ENCODE measurements at regions not wholly inside any gene's neighbourhood (a gene's known extent, or its start where the extent isn't known, plus 50 kb on each side); places are given as distances from the start of the nearest gene placed in this dataset.

GRCh38 chr7:114152314-114152938 lies 233.6 kb upstream of the PPP1R3A start:
- Histone ChIP-seq H2AFZ (no peak overlapping the region), H3K4me1 (ENCODE audit: insufficient read depth) (no peaks in the 10 kb centered on the region), H4K20me1 (ENCODE audit: insufficient read depth) (no peaks in the 10 kb centered on the region), H3K9ac (no peak overlapping the region), H3K4me3 (no peak overlapping the region), H3F3A (ENCODE audit: insufficient read depth) (no peaks in the 10 kb centered on the region), H3K4me2 (ENCODE audit: unreplicated experiment) (no peak overlapping the region), H3K79me2 (ENCODE audit: insufficient read depth) (no peaks in the 10 kb centered on the region), H3K27ac (no peak overlapping the region), H3K9me3 (ENCODE audit: low read depth) (no peaks in the 10 kb centered on the region), H3K9me2 (ENCODE audit: insufficient read depth) (no peaks in the 10 kb centered on the region), H3K36me3 (ENCODE audit: low read depth) (no peaks in the 10 kb centered on the region), H3K27me3 (replicated peaks; ENCODE audit: insufficient read depth) (no peaks in the 10 kb centered on the region)
- in situ Hi-C loops (cut with MboI), result no loop called here
- TF ChIP-seq EZH2 (IDR thresholded peaks at IDR 0.05; ENCODE audit: insufficient read depth, poor library complexity, severe bottlenecking) (no peak), EZH2phosphoT487 (IDR thresholded peaks at IDR 0.05; ENCODE audit: insufficient read depth, low read depth) (no peak)
- WGBS, 2 experiments (ENCODE audit: low coverage in 1 of 2, low lambda C conversion rate in 2 of 2, missing lambda C conversion rate in 2 of 2), result 54 to 55% methylated on average over 5 of the region's 5 CpGs
- DNase-seq, result no peak

GRCh38 chr7:114151777-114152176 lies 233.0 kb upstream of the PPP1R3A start:
- in situ Hi-C loops (cut with MboI), result no loop called here
- no peak overlapping the region for H3K9ac ChIP-seq
- no peak overlapping the region for H3K4me3 ChIP-seq
- no peak overlapping the region for H3K27ac ChIP-seq
- H3K36me3 ChIP-seq (ENCODE audit: low read depth), result no peaks in the 10 kb centered on the region
- no peak for TF ChIP-seq EZH2 (IDR thresholded peaks at IDR 0.05; ENCODE audit: insufficient read depth, poor library complexity, severe bottlenecking)
- TF ChIP-seq EZH2phosphoT487 (IDR thresholded peaks at IDR 0.05; ENCODE audit: insufficient read depth, low read depth), result no peak
- no peak for DNase-seq
- no peak overlapping the region for H2AFZ ChIP-seq
- H3K79me2 ChIP-seq (ENCODE audit: insufficient read depth), result no peaks in the 10 kb centered on the region
- no peak overlapping the region for H3K4me2 ChIP-seq (ENCODE audit: unreplicated experiment)
- no peaks in the 10 kb centered on the region for H3K4me1 ChIP-seq (ENCODE audit: insufficient read depth)
- no peaks in the 10 kb centered on the region for H3K9me2 ChIP-seq (ENCODE audit: insufficient read depth)
- H3K9me3 ChIP-seq (ENCODE audit: low read depth), result no peaks in the 10 kb centered on the region
- H4K20me1 ChIP-seq (ENCODE audit: insufficient read depth), result no peaks in the 10 kb centered on the region
- H3F3A ChIP-seq (ENCODE audit: insufficient read depth), result no peaks in the 10 kb centered on the region
- WGBS, 2 experiments (ENCODE audit: low coverage in 1 of 2, low lambda C conversion rate in 2 of 2, missing lambda C conversion rate in 2 of 2), result 86 to 94% methylated on average over 3 of the region's 3 CpGs
- no peaks in the 10 kb centered on the region for H3K27me3 ChIP-seq (replicated peaks; ENCODE audit: insufficient read depth)

- Histone ChIP-seq H3K9me2 (ENCODE audit: insufficient read depth) (no peaks in the 10 kb centered on the region), H3K9ac (no peak overlapping the region), H4K20me1 (ENCODE audit: insufficient read depth) (no peaks in the 10 kb centered on the region), H3K27ac (no peak overlapping the region), H3K9me3 (ENCODE audit: low read depth) (no peaks in the 10 kb centered on the region), H3K4me2 (ENCODE audit: unreplicated experiment) (no peak overlapping the region), H3K27me3 (replicated peaks; ENCODE audit: insufficient read depth) (no peaks in the 10 kb centered on the region), H3K4me1 (ENCODE audit: insufficient read depth) (no peaks in the 10 kb centered on the region), H3K36me3 (ENCODE audit: low read depth) (no peaks in the 10 kb centered on the region), H3K4me3 (no peak overlapping the region), H3K79me2 (ENCODE audit: insufficient read depth) (no peaks in the 10 kb centered on the region), H2AFZ (no peak overlapping the region), H3F3A (ENCODE audit: insufficient read depth) (no peaks in the 10 kb centered on the region)
- no peak for DNase-seq
- TF ChIP-seq EZH2 (IDR thresholded peaks at IDR 0.05; ENCODE audit: insufficient read depth, poor library complexity, severe bottlenecking), result no peak
- no peak for TF ChIP-seq EZH2phosphoT487 (IDR thresholded peaks at IDR 0.05; ENCODE audit: insufficient read depth, low read depth)
- in situ Hi-C loops (cut with MboI), result no loop called here
- WGBS, 2 experiments (ENCODE audit: low coverage in 1 of 2, low lambda C conversion rate in 2 of 2, missing lambda C conversion rate in 2 of 2), result 95 to 97% methylated on average over 1 of the region's 1 CpG
Measured at GRCh38 chr7:114150689-114151088, 231.9 kb upstream of the PPP1R3A start.

DNA sequence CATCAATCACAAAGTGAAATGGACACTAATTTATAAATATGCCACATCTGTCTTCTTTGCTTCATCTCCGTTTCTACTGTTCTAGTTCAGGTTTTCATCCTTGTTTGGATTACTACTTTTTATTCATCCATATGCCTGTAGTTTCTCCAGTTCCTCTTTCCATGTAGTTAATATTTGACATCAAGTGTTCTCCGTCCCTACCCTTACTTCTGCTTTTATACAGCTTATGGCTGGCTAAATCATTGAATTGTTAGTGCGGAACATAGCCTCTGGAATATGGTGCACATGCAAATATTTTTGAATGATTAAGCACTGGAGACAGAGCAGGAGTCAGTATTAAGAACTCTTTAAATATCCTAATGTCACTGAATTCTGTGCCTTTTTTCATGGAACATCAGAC lies 230.0 kb upstream of the PPP1R3A start:
- H4K20me1 ChIP-seq (ENCODE audit: insufficient read depth), result no peaks in the 10 kb centered on the region
- no peaks in the 10 kb centered on the region for H3F3A ChIP-seq (ENCODE audit: insufficient read depth)
- H3K36me3 ChIP-seq (ENCODE audit: low read depth), result no peaks in the 10 kb centered on the region
- DNase-seq, result no peak
- no peak overlapping the region for H3K4me3 ChIP-seq
- H3K9me3 ChIP-seq (ENCODE audit: low read depth), result no peaks in the 10 kb centered on the region
- H3K79me2 ChIP-seq (ENCODE audit: insufficient read depth), result no peaks in the 10 kb centered on the region
- H3K4me2 ChIP-seq (ENCODE audit: unreplicated experiment), result no peak overlapping the region
- no peak overlapping the region for H3K27ac ChIP-seq
- H3K9ac ChIP-seq, result no peak overlapping the region
- in situ Hi-C loops (cut with MboI), result no loop called here
- 85 to 88% methylated on average over 3 of the region's 3 CpGs for whole genome bisulfite sequencing, 2 experiments (ENCODE audit: low coverage in 1 of 2, low lambda C conversion rate in 2 of 2, missing lambda C conversion rate in 2 of 2)
- H3K27me3 ChIP-seq (replicated peaks; ENCODE audit: insufficient read depth), result no peaks in the 10 kb centered on the region
- H3K4me1 ChIP-seq (ENCODE audit: insufficient read depth), result no peaks in the 10 kb centered on the region
- H3K9me2 ChIP-seq (ENCODE audit: insufficient read depth), result no peaks in the 10 kb centered on the region
- TF ChIP-seq EZH2 (IDR thresholded peaks at IDR 0.05; ENCODE audit: insufficient read depth, poor library complexity, severe bottlenecking) (no peak), EZH2phosphoT487 (IDR thresholded peaks at IDR 0.05; ENCODE audit: insufficient read depth, low read depth) (no peak)
- H2AFZ ChIP-seq, result no peak overlapping the region

- Histone ChIP-seq H3K27me3 (replicated peaks; ENCODE audit: insufficient read depth) (no peaks in the 10 kb centered on the region), H3K9ac (no peak overlapping the region), H4K20me1 (ENCODE audit: insufficient read depth) (no peaks in the 10 kb centered on the region), H3K36me3 (ENCODE audit: low read depth) (no peaks in the 10 kb centered on the region), H3K4me3 (no peak overlapping the region), H3K4me2 (ENCODE audit: unreplicated experiment) (no peak overlapping the region), H3K9me3 (ENCODE audit: low read depth) (no peaks in the 10 kb centered on the region), H3K9me2 (ENCODE audit: insufficient read depth) (no peaks in the 10 kb centered on the region), H3K79me2 (ENCODE audit: insufficient read depth) (no peaks in the 10 kb centered on the region), H3K4me1 (ENCODE audit: insufficient read depth) (no peaks in the 10 kb centered on the region), H2AFZ (no peak overlapping the region), H3K27ac (no peak overlapping the region), H3F3A (ENCODE audit: insufficient read depth) (no peaks in the 10 kb centered on the region)
- in situ Hi-C loops (cut with MboI), result no loop called here
- 60 to 63% methylated on average over 3 of the region's 3 CpGs for WGBS, 2 experiments (ENCODE audit: low coverage in 1 of 2, low lambda C conversion rate in 2 of 2, missing lambda C conversion rate in 2 of 2)
- TF ChIP-seq EZH2phosphoT487 (IDR thresholded peaks at IDR 0.05; ENCODE audit: insufficient read depth, low read depth), result no peak
- TF ChIP-seq EZH2 (IDR thresholded peaks at IDR 0.05; ENCODE audit: insufficient read depth, poor library complexity, severe bottlenecking), result no peak
- DNase-seq, result peak; percentile 19
Measured at GRCh38 chr7:114141415-114141814, 222.6 kb upstream of the PPP1R3A start.
